ENCODE measurements at regions not wholly inside any gene's neighbourhood (a gene's known extent, or its start where the extent isn't known, plus 50 kb on each side); places are given as distances from the start of the nearest gene placed in this dataset.

- H3K4me3 ChIP-seq (replicated peaks in 1 of 2; ENCODE audit: low read depth in 1 of 2, low read length in 2 of 2), result peak overlapping the region in 1 of 2 experiments; percentile 80; a peak in 1 of 4 replicates
- no peaks in the 10 kb centered on the region for H3K9me3 ChIP-seq (ENCODE audit: control insufficient read depth in 1 of 2, insufficient read depth in 1 of 2, low read depth in 1 of 2, low read length in 2 of 2)
- CTCF ChIA-PET, result no interaction called here
- no peak for TF ChIP-seq SP1 (IDR thresholded peaks at IDR 0.05; ENCODE audit: low read depth)
- TF ChIP-seq REST (IDR thresholded peaks at IDR 0.05; ENCODE audit: low read depth), result no peak
- TF ChIP-seq SRF (IDR thresholded peaks at IDR 0.05; ENCODE audit: low read depth), result no peak
- TF ChIP-seq CTCF (IDR thresholded peaks at IDR 0.05 in 2 of 3, conservative IDR thresholded peaks at IDR 0.05 in 1 of 3; ENCODE audit: borderline replicate concordance in 1 of 3, insufficient read depth in 1 of 3, low read depth in 2 of 3, low read length in 2 of 3), result no peak
- TF ChIP-seq ZBTB33 (IDR thresholded peaks at IDR 0.05; ENCODE audit: extremely low read depth, insufficient replicate concordance, low read length), result no peak
- TF ChIP-seq ZFX (IDR thresholded peaks at IDR 0.05), result no peak
- TF ChIP-seq RAD21 (IDR thresholded peaks at IDR 0.05; ENCODE audit: low read depth), result no peak
- no peak for TF ChIP-seq CBX3 (IDR thresholded peaks at IDR 0.05; ENCODE audit: low read depth)
- TF ChIP-seq POLR2AphosphoS5 (IDR thresholded peaks at IDR 0.05; ENCODE audit: low read depth, low read length), result no peak
- TF ChIP-seq CEBPB (IDR thresholded peaks at IDR 0.05; ENCODE audit: low read depth), result no peak
- no peak for TF ChIP-seq JUND (IDR thresholded peaks at IDR 0.05)
- TF ChIP-seq FOSL1 (IDR thresholded peaks at IDR 0.05; ENCODE audit: low read depth), result no peak
- no peak for TF ChIP-seq EZH2 (IDR thresholded peaks at IDR 0.05)
- no peak for TF ChIP-seq ATF3 (IDR thresholded peaks at IDR 0.05)
- no peak for TF ChIP-seq TCF7L2 (IDR thresholded peaks at IDR 0.05; ENCODE audit: borderline replicate concordance, extremely low read depth, insufficient read depth, insufficient read length)
- no peak for TF ChIP-seq EZH2phosphoT487 (IDR thresholded peaks at IDR 0.05; ENCODE audit: borderline replicate concordance)
- no peak for TF ChIP-seq SIN3A (IDR thresholded peaks at IDR 0.05; ENCODE audit: low read depth)
- no peak for TF ChIP-seq ZNF274 (IDR thresholded peaks at IDR 0.05; ENCODE audit: low read depth, low read length)
- TF ChIP-seq YY1 (IDR thresholded peaks at IDR 0.05; ENCODE audit: extremely low read depth, insufficient replicate concordance, low read depth, low read length), result no peak
- no peak for TF ChIP-seq EGR1 (IDR thresholded peaks at IDR 0.05; ENCODE audit: low read depth)
- DNase-seq (ENCODE audit: low read depth, low spot score) (no peak), ATAC-seq (no peak)
- BruUV-seq (replicated peaks), result no TSS peak
- no peak overlapping the region for H3K27ac ChIP-seq (ENCODE audit: low read depth, low read length)
- H2AFZ ChIP-seq (ENCODE audit: low read depth, low read length, poor library complexity, severe bottlenecking), result peak overlapping the region; percentile 98
- no peaks in the 10 kb centered on the region for H4K20me1 ChIP-seq (ENCODE audit: insufficient read depth)
- no peaks in the 10 kb centered on the region for H3K9me2 ChIP-seq (ENCODE audit: insufficient read depth)
- H3K79me2 ChIP-seq (ENCODE audit: insufficient read depth, low read length), result no peaks in the 10 kb centered on the region
- H3K36me3 ChIP-seq (ENCODE audit: control insufficient read depth in 1 of 2, insufficient read depth in 2 of 2, low read length in 2 of 2), result no peaks in the 10 kb centered on the region
- RAD21 ChIA-PET (ENCODE audit: low non-redundant PET in 1 of 2, low total read pairs in 2 of 2, uncharacterized antibody in 2 of 2, unreplicated experiment in 2 of 2), result no interaction called here
- POLR2A ChIA-PET, result no interaction called here
- no peak overlapping the region for H3K9ac ChIP-seq (ENCODE audit: low read length)
- H3K4me1 ChIP-seq (ENCODE audit: control insufficient read depth in 1 of 2, insufficient read depth in 2 of 2, low read length in 2 of 2), result peaks cover 4 to 27% of the 10 kb centered on the region in 2 experiments; a peak in 3 of 4 replicates
- intact Hi-C loops (cut with micrococcal nuclease), result loop anchor here (5.0 to 10.0 kb wide), 3 partner anchors 458 to 1590 kb away; no protein-coding TSS in a partner anchor
- H3K4me2 ChIP-seq (ENCODE audit: low read length), result peak overlapping the region; percentile 99
- no peaks in the 10 kb centered on the region for H3K27me3 ChIP-seq (ENCODE audit: insufficient read depth, low read length)
Observed at GRCh38 chr7:114084472-114085312, 165.9 kb upstream of the PPP1R3A start.

Measured in HCT116 (cell line).